HG02840 (cell line): ENCODE measurements at regions not wholly inside any gene's neighbourhood (a gene's known extent, or its start where the extent isn't known, plus 50 kb on each side); places are given as distances from the start of the nearest gene placed in this dataset.

ENCODE experiments used
- ATAC-seq: cut with Tn5 transposase; IDR thresholded peaks from one replicate; pipeline ENCODE4 v1.9.1; 2021; ENCODE audit warnings: mild to moderate bottlenecking, moderate library complexity, moderate number of reproducible peaks; ENCODE audit not compliant: unreplicated experiment, low FRiP score

GRCh38 chr6:145212813-145213212 lies 522.5 kb downstream of the EPM2A start:
- peak; percentile 37 for ATAC-seq

DNA sequence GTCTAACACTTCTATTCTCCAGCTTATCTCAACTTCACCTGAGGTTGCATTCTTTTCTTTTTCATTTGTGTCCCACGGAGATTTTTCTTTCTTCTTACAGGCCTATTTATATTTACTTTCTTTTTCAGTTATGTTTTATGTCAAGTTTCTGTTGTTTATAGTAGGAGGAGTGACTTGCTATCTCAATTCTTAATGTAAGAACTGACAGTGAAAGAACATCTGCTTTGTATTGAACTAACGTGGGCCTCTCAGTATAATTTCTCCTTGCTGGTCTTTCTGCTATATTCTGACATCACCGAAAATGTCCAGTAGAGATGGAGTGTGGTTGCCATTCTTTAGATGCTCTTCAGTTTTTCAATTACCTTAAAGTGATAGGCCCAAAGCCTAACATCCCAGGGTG lies 521.7 kb downstream of the EPM2A start:
- peak; percentile 73 for ATAC-seq

- no peak for ATAC-seq
Measured at GRCh38 chr6:145214570-145214969, 520.8 kb downstream of the EPM2A start.

- ATAC-seq: no peak
Measured at GRCh38 chr6:145224450-145224849, 510.9 kb downstream of the EPM2A start.

DNA sequence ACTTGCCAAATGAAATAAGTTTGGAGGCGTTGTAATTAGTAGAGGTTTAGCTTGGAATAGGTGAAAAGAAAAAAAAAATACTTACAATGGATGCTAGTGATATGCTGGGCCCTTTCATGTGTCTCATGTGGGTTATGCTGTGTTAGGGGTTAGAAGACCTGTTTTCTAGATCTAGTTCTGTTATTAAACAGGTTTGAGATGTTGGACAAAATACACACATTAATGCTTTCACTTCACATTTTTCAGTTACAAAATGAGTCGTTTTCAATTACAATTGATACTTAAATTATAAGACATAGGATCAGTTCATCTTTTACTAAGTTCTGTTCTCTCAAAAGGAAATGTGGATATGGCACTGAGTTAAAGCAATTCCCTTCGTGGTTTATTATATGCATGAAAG lies 509.8 kb downstream of the EPM2A start:
- no peak for ATAC-seq

GRCh38 chr6:145227593-145227992 lies 507.7 kb downstream of the EPM2A start:
- no peak for ATAC-seq

GRCh38 chr6:145228962-145229582 lies 506.2 kb downstream of the EPM2A start:
- ATAC-seq: no peak

DNA sequence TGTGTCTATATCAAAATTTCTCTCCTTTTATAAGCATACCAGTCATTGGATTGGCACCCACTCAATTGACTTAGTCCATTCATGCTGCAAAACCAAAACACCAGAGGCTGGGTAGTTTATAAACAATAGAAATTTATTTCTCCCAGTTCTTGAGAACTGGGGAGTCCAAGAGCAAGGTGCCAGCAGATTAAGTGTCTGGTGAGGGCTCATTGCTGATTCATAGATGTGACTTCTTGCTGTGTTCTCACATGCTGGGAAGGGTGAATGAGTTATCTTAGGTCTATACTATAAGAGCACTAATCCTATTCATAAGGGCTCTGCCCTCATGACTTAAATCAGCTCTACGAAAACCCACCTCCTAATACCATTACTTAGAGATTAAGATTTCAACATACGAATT lies 501.4 kb downstream of the EPM2A start:
- no peak for ATAC-seq

DNA sequence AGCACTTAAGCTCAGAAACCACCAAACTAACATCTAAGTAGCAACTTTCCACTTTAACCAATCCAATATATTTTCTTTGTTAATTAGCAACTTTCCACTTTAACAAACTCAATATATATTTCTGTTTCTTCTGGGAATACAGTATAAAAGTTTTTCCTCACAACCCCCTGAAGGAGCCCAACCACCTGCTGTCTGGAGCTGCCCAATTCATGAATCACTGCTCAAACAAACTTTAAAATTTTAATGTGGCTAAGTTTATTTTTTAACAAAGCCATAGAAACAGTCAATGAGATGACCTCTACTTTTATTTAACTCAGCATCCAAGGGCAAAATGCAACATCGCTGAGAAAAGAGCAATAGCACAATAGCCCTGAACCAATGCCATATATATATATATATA lies 500.1 kb downstream of the EPM2A start:
- ATAC-seq: no peak

- ATAC-seq: no peak
Measured at GRCh38 chr6:145238787-145239186, 496.5 kb downstream of the EPM2A start.

DNA sequence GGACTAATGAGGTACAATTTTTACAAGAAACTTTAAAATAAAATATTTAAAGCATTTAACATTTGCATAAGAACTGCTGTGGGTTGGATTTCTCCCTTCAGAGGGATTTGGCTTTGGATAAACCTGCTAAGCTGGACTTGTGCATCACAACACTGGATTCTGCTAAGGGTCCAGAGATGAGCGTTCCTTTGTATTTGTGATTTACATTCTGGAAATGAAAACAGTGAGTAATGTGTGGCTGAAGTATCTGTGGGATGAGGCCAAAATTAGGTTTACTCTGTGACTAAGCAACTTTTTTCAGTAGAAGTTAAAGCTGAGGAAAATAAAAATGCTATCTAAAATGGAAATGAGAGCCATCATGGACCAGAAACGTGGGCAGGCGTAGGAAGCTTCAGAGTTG lies 494.3 kb downstream of the EPM2A start:
- ATAC-seq: no peak

DNA sequence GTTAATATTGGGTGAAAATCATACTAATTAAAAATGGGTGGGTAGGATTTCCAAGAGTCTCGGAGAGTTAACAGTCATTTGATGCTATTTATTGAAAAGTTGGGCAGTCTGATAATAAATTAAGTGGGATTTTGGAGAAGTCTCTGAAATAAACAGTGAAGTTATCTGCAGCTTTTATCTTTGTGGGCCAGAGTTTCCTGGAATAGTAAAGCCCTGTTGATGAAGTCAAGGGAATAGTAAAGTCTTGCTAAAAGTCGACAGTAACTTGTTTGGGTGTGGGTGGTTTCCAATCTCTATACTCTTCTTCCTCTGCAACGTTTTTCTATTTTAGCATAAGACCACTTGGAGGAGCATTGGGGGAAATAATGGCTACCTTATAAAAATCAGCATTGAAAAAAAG lies 493.6 kb downstream of the EPM2A start:
- ATAC-seq: no peak

GRCh38 chr6:145244349-145245100 lies 490.8 kb downstream of the EPM2A start:
- no peak for ATAC-seq

GRCh38 chr6:145245119-145245518 lies 490.2 kb downstream of the EPM2A start:
- no peak for ATAC-seq

- no peak for ATAC-seq
Measured at GRCh38 chr6:145247692-145248419, 487.5 kb downstream of the EPM2A start.

- ATAC-seq: no peak
Measured at GRCh38 chr6:145250436-145250835, 484.9 kb downstream of the EPM2A start.

DNA sequence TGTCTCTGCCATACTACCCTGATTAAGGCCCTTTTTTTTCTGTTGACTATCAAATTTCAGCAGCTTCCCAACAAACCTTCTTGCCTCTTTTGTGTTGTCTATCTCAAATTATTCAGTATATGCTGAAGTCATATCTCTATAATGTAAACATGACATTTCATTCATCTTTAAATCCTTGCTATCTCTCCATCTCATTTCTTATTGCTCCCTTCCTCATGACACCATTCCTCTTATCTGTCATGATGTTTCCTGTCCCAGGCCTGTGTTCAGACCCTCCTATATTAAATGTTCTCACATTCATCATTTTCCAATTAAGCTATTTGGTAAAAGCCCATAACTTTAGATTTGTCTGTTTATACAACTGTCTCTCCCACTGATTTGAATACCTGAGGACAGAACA lies 482.6 kb downstream of the EPM2A start:
- no peak for ATAC-seq

GRCh38 chr6:145254649-145255401 lies 480.5 kb downstream of the EPM2A start:
- no peak for ATAC-seq

DNA sequence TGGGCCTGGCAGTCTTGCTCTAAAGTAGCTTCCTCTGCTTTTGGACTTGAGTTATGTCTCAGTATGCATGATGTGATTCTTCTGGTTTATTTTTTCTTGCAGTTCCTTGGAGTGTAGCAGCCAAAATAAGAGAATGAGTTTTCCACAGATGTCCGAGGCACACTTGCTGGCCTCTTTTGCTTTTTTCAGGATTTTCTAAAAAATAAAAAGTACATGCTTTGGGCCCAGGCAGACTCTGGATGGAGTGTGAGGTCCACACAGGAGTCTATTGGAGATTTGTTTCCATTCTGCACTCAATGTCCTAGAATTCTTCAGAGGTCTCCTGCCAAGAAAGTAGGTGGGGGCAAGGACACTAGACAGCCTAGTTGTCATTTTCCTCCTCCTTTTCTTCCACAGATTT lies 477.6 kb downstream of the EPM2A start:
- no peak for ATAC-seq

- no peak for ATAC-seq
Measured at GRCh38 chr6:145258122-145258521, 477.2 kb downstream of the EPM2A start.
